Spinal cord (tissue), 9 donors: ENCODE measurements at regions not wholly inside any gene's neighbourhood (a gene's known extent, or its start where the extent isn't known, plus 50 kb on each side); places are given as distances from the start of the nearest gene placed in this dataset.

Experiments used
- DNase-seq, 6 donors: peaks; one replicate each; pipeline versions ENCODE4 v3.0.0 to v3.0.0-alpha.2; 2013 to 2015; ENCODE audit warnings: low spot score in 6 of 6, low read depth in 4 of 6
- H3K27ac ChIP-seq: one replicate; pipeline ENCODE4 v1.5.1; 2013; ENCODE audit warnings: low read depth, low read length, control low read depth
- H3K27me3 ChIP-seq: one replicate; pipeline ENCODE4 v1.6.1; 2013; ENCODE audit warnings: low read length; ENCODE audit not compliant: control insufficient read depth, insufficient read depth
- H3K36me3 ChIP-seq: one replicate; pipeline ENCODE4 v1.6.1; 2013; ENCODE audit warnings: low read length; ENCODE audit not compliant: control insufficient read depth, insufficient read depth
- H3K4me1 ChIP-seq: one replicate; pipeline ENCODE4 v1.6.1; 2013; ENCODE audit warnings: low read length; ENCODE audit not compliant: control insufficient read depth, insufficient read depth
- H3K4me3 ChIP-seq: one replicate; pipeline ENCODE4 v1.5.1; 2013; ENCODE audit warnings: low read depth, low read length, control low read depth
- H3K9me3 ChIP-seq: one replicate; pipeline ENCODE4 v1.6.1; 2013; ENCODE audit warnings: low read length; ENCODE audit not compliant: control insufficient read depth, insufficient read depth
- WGBS: methylation state at CpG from one replicate; pipeline ENCODE4 v1.1.5; 2013; ENCODE audit warnings: missing lambda C conversion rate; ENCODE audit not compliant: insufficient coverage; 5-methylcytosine and 5-hydroxymethylcytosine counted together
- donor health status: healthy.

DNA sequence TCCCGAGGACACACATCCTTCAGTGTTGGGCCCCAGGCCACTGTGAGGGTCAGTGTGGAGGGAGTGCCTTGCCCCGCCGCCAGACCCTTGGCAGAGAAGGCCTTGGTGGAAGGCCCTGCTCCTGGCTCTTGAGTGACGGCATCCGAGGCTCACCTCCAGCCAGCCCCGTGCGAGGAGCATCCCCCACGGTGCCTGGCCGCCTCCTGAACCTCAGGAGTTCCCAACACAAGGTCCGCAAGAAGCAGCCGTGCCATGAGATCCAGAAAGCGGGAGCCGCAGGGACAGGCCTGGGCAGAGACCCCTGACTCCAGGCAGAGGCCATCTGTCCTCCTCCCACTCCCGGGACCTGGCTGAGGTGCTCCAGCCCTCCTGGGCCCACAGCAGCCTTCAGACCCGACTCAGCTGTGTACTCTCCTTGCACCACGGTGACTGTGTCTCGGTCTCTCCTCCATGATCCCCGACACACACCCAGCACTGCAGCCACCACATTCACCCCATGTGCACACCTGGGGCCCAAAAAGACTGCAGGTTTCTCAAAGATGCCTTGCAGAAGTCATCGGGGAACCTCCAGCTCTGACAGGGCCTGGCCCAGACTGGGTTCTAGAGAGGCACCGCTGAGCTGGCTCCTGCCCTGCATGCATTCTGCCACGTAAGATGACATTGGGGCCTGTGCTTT lies 870.2 kb downstream of the BRD1 start:
- Histone ChIP-seq H3K27me3 (no peaks in the 10 kb centered on the region), H3K4me1 (peaks cover 14% of the 10 kb centered on the region), H3K27ac (no peak overlapping the region), H3K4me3 (no peak overlapping the region), H3K36me3 (no peaks in the 10 kb centered on the region), H3K9me3 (no peaks in the 10 kb centered on the region)
- 86% methylated on average over 21 of the region's 21 CpGs for WGBS
- DNase-seq = no peak

DNA sequence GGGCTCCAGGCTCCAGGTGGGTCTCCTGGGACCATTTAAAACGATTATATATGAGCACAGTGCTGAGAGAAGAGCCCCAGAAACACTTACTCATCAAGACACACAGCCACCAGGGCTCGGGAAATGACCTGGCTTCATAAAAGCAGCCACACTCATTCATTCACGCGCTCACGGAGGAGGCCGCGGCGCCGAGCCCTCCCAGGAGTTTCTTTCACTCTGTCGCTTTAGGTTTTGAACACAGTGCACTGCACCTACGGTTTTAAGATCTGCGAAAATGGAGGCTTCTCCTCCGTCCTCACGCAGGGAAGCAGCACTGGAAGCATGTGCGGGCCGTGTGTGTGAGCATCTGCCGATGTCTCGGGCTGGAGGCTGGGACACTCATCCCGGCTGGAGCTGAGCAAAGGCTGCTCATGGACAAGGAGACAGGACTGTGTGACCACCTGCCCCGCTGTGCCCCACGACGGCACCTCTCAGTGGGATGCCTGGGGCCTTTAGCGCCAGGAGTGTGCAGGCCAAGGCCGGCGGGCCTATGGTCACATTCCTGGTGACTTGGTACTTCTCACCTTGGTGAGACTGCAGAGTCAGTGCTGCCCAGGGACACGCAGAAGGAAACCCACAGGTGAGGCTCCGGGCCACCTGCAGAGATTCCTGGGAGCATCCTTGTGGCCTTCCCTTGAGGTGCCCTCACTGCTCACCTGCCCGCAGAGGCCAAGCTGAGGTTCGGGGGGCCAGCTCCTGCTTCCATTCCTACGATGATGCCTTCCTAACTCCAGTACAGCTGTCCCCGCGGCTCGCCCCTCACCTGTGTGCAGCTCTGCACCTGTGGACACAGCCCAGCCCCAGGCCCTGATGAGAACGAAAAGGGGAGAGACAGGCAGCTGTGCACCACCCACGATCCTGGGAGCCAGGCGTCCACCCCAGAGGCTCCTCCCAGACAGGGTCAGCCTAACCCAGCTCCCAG lies 872.0 kb downstream of the BRD1 start:
- 76% methylated on average over 36 of the region's 36 CpGs for WGBS
- Histone ChIP-seq H3K36me3 (no peaks in the 10 kb centered on the region), H3K27me3 (no peaks in the 10 kb centered on the region), H3K4me3 (no peak overlapping the region), H3K9me3 (no peaks in the 10 kb centered on the region), H3K27ac (no peak overlapping the region), H3K4me1 (peaks cover 14% of the 10 kb centered on the region)
- peak in 1 of 6 donors; percentile 85 for DNase-seq

DNA sequence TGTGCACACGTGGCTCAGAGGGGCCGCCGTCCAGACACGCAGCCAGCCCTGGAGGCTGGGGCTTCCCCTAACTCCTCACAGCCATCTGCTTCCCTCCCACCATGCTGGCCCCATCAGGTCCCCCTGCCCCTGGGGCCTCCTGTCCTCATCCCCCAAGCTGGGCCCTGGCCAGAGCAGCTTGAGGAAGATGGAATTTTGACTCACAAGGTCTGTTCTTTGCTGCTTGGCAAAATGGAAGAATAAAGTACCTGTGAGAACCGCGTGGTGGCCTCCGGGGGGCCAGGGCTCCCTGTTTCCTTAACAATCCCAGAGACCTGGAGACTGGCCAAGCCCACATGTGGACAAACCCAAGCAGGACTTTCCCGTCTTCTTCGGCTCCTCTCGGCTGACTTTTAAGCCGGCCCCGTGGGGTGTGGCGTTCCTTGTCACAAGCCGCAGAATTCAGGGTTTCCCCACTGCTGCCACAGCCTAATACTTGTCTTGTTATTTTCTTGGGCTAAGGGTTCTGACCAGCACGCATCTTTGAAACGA lies 872.8 kb downstream of the BRD1 start:
- H3K4me1 ChIP-seq = peaks cover 21% of the 10 kb centered on the region
- no peaks in the 10 kb centered on the region for H3K27me3 ChIP-seq
- no peaks in the 10 kb centered on the region for H3K36me3 ChIP-seq
- H3K9me3 ChIP-seq = no peaks in the 10 kb centered on the region
- WGBS = 41% methylated on average over 16 of the region's 16 CpGs
- H3K27ac ChIP-seq = no peak overlapping the region
- no peak for DNase-seq
- H3K4me3 ChIP-seq = no peak overlapping the region

DNA sequence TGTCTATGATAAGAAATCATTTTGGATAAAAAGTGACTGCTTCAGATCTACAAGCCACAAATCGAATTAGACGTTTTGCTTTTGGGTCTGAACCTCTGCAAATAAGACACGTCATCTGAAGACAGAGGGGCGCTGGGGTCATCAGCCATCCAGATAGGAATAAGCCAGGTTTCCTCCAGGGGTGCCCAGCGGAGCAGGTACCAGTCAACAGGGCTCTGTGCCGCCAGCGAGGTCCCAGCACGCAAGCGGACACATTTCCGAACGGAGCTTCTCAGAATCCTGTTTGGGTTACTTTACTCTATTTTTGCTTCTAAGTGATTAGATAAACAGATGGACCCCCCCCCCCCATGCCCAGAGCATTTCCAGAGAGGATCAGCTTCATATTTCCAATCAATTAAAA lies 873.8 kb downstream of the BRD1 start:
- Histone ChIP-seq H3K4me3 (no peak overlapping the region), H3K27ac (no peak overlapping the region), H3K4me1 (peaks cover 21% of the 10 kb centered on the region), H3K9me3 (no peaks in the 10 kb centered on the region), H3K27me3 (no peaks in the 10 kb centered on the region), H3K36me3 (no peaks in the 10 kb centered on the region)
- 90% methylated on average over 5 of the region's 11 CpGs for WGBS
- DNase-seq = no peak

DNA sequence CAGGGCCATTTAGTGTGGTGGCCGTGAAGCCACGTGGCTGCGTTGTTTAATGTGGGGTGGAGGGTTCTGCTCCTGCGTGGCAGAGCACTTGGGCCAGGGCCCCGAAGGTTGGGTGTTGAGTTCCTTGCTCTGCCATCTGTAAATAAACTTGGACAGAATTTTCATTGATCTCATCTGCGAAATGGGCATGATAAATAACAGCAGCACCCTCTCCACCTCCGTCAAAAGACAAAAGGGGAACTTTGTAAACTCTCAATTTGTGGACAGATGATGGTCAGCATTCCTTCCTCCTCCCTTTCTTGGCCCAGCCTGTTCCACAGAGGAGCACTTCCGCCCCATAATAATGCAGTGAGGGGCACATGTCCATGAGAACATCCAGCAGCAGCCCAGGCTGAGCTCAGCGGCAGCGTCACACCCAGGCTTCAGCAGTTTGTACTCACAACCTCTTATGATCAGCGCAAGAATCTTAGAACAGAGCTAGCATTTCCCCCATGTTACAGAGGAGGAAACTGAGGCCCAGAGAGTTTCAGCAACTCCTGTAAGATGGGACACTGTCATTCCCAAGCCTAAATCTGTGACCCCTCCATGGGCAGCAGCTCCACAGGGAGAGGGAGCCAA lies 874.5 kb downstream of the BRD1 start:
- DNase-seq = no peak

DNA sequence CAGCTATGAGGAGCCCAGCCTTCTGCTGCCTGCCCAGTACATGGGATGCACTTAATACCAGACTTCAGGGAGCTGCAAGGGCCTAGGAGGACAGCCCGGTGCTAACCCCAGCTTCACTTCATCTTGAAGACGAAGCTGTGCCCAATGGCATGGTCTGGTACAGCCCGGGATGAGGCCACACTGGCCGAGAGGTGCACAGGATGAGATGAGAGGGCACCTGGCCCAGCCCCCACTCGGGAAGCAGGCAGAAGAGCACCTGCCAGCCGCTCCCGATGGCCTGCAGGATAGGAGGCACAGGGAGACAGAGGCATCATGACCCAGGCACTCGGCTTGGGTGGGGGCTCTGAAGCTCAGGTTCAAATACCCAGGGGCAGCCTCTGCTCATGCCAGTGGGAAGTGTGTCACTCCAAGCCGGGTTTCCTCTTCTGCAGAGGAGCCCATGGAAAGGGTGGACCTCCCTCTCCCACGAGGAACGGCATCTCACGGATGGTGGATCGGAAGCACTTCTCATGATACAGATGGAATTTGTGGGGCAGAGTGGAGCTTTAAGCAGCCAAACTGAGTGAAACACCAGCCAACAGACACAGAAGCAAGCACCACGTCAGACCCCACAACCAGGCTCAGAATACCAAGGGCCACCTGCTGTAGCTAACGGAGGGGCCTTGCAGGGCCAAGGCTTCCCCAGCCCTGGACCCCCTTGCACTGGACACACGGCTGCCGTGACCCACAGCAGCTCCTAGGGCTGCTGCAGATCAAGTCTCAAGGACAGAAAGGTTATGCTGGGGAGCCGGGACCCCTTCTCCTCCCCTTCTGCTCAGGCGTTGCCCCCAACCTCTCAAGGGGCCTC lies 875.2 kb downstream of the BRD1 start:
- peaks cover 21% of the 10 kb centered on the region for H3K4me1 ChIP-seq
- H3K36me3 ChIP-seq = no peaks in the 10 kb centered on the region
- no peak overlapping the region for H3K27ac ChIP-seq
- no peak for DNase-seq
- H3K9me3 ChIP-seq = no peaks in the 10 kb centered on the region
- no peaks in the 10 kb centered on the region for H3K27me3 ChIP-seq
- no peak overlapping the region for H3K4me3 ChIP-seq
- 94% methylated on average over 14 of the region's 19 CpGs for WGBS

More for the DNA sequence above, 874.5 kb downstream of the BRD1 start:
- H3K27me3 ChIP-seq = no peaks in the 10 kb centered on the region
- 96% methylated on average over 6 of the region's 11 CpGs for WGBS
- peaks cover 21% of the 10 kb centered on the region for H3K4me1 ChIP-seq
- no peaks in the 10 kb centered on the region for H3K36me3 ChIP-seq
- no peaks in the 10 kb centered on the region for H3K9me3 ChIP-seq
- no peak overlapping the region for H3K27ac ChIP-seq
- no peak overlapping the region for H3K4me3 ChIP-seq

DNA sequence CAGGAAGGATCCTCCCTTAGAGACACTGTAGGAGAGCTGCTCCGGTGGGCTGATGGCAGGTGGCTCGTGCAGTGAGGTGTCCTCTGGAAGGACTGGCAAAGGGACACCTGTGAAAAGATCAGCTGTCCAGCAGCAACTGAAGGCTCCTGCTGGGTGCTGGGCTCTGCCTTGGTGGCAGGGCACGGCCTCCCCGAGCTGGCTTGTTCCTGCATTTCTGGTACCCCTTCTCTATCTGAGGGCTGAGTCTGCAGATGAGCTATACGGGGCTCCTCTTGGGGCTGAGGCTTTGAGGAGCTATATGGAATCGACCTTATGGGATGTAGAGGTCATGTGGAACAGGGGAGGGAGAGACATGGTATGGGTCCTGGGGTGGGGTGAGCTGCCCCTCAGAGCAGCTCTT lies 875.8 kb downstream of the BRD1 start:
- Histone ChIP-seq H3K36me3 (no peaks in the 10 kb centered on the region), H3K9me3 (no peaks in the 10 kb centered on the region), H3K27me3 (no peaks in the 10 kb centered on the region), H3K4me1 (peaks cover 21% of the 10 kb centered on the region), H3K4me3 (no peak overlapping the region), H3K27ac (no peak overlapping the region)
- no peak for DNase-seq
- WGBS = 80% methylated on average over 6 of the region's 6 CpGs

DNA sequence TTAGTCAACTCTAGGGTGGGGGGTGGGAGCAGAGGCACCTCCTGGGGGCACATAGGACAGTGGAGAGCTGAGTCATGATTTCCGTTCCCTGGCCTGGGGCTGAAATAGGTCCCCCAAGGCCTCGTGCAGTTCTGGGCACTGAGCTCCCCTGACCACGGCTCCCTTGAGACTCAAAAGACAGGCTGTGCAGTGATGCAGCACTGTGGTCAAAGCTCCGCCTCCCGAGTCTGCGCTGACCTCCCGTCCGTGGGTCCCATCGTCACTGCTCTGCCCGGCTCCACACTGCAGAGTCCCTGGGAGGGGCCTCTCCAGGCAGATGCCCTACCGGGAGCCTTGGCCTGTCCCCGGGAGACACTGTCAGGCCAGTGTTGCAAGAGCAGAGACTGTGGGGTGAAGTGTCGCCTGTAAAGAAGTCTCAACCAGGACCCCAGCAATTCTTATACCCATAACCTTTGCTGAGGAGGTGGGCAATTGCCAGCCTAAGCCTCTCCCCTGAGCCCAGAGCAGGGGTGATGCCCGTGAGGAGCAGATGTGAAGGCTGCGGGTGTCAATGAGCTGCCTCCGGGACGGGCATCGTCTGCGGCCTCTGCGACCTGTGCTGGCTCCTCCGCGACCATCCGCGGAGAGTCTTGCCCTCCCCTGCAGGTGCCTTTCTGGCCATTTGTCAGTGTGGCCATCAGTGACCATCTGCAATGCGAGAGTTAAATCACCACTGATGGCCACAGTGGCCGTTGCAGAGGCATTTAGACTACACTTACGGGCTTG lies 877.3 kb downstream of the BRD1 start:
- no peak overlapping the region for H3K27ac ChIP-seq
- no peaks in the 10 kb centered on the region for H3K27me3 ChIP-seq
- H3K4me1 ChIP-seq = peaks cover 19% of the 10 kb centered on the region
- H3K36me3 ChIP-seq = no peaks in the 10 kb centered on the region
- H3K4me3 ChIP-seq = no peak overlapping the region
- 64% methylated on average over 25 of the region's 27 CpGs for WGBS
- H3K9me3 ChIP-seq = no peaks in the 10 kb centered on the region
- peak in 1 of 6 donors; percentile 40 for DNase-seq
